ENCODE measurements at regions not wholly inside any gene's neighbourhood (a gene's known extent, or its start where the extent isn't known, plus 50 kb on each side); places are given as distances from the start of the nearest gene placed in this dataset.

GRCh38 chr6:21955951-21956350 is 340.9 kb downstream of the PRL start:
- TF ChIP-seq CTCF (IDR thresholded peaks at IDR 0.05; ENCODE audit: extremely low read depth in 1 of 2, insufficient read depth in 1 of 2, low read depth in 1 of 2, low read length in 2 of 2) (no peak), POLR2AphosphoS5 (IDR thresholded peaks at IDR 0.05; ENCODE audit: insufficient read depth, low read depth, low read length) (no peak), POLR2A (IDR thresholded peaks at IDR 0.05; ENCODE audit: low read depth, low read length) (no peak), EZH2 (IDR thresholded peaks at IDR 0.05; ENCODE audit: borderline replicate concordance, low read depth, low read length, severe bottlenecking) (no peak), FOS (IDR thresholded peaks at IDR 0.05; ENCODE audit: borderline replicate concordance, insufficient read depth, low read length) (no peak)

Measured in endothelial cell of umbilical vein (primary cell).